PFSK-1 (cell line): ENCODE measurements at regions not wholly inside any gene's neighbourhood (a gene's known extent, or its start where the extent isn't known, plus 50 kb on each side); places are given as distances from the start of the nearest gene placed in this dataset.

Source experiments
- FOXP2 ChIP-seq: optimal IDR thresholded peaks from 2 replicates; pipeline ENCODE3; 2011; ENCODE audit warnings: borderline replicate concordance, control low read depth, inconsistent platforms; ENCODE audit not compliant: insufficient read depth; ENCODE audit errors: extremely low read length, extremely low read depth
- POLR2AphosphoS5 ChIP-seq: IDR thresholded peaks from 2 replicates; pipeline ENCODE4 v1.6.1; 2012; ENCODE audit warnings: low read depth, mild to moderate bottlenecking, control low read depth, low read length, moderate library complexity
- SIN3A ChIP-seq: IDR thresholded peaks from 2 replicates; pipeline ENCODE4 v1.6.1; 2012; ENCODE audit warnings: mild to moderate bottlenecking, low read length, moderate library complexity, borderline replicate concordance; ENCODE audit not compliant: insufficient read depth
- TAF1 ChIP-seq: IDR thresholded peaks from 2 replicates; pipeline ENCODE4 v1.6.1; 2012; ENCODE audit warnings: low read length, control low read depth, borderline replicate concordance; ENCODE audit not compliant: insufficient read depth
- TF ChIP-seq, protein P1 (sequence below), 2 experiments: IDR thresholded peaks; 2 replicates each; pipeline versions ENCODE4 v1.6.1 to v1.8.0; 2011 to 2012; ENCODE audit warnings: low read depth in 2 of 2, low read length in 2 of 2, control low read depth in 1 of 2, inconsistent platforms in 1 of 2, mild to moderate bottlenecking in 1 of 2, moderate library complexity in 1 of 2; ENCODE audit not compliant: insufficient read depth in 1 of 2

GRCh38 chr2:34162231-34162630, 563.1 kb upstream of the FAM98A start:
- TF ChIP-seq FOXP2: no peak
- no peak for TF ChIP-seq TAF1
- TF ChIP-seq SIN3A: no peak
- TF ChIP-seq, protein P1, sequence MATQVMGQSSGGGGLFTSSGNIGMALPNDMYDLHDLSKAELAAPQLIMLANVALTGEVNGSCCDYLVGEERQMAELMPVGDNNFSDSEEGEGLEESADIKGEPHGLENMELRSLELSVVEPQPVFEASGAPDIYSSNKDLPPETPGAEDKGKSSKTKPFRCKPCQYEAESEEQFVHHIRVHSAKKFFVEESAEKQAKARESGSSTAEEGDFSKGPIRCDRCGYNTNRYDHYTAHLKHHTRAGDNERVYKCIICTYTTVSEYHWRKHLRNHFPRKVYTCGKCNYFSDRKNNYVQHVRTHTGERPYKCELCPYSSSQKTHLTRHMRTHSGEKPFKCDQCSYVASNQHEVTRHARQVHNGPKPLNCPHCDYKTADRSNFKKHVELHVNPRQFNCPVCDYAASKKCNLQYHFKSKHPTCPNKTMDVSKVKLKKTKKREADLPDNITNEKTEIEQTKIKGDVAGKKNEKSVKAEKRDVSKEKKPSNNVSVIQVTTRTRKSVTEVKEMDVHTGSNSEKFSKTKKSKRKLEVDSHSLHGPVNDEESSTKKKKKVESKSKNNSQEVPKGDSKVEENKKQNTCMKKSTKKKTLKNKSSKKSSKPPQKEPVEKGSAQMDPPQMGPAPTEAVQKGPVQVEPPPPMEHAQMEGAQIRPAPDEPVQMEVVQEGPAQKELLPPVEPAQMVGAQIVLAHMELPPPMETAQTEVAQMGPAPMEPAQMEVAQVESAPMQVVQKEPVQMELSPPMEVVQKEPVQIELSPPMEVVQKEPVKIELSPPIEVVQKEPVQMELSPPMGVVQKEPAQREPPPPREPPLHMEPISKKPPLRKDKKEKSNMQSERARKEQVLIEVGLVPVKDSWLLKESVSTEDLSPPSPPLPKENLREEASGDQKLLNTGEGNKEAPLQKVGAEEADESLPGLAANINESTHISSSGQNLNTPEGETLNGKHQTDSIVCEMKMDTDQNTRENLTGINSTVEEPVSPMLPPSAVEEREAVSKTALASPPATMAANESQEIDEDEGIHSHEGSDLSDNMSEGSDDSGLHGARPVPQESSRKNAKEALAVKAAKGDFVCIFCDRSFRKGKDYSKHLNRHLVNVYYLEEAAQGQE (IDR thresholded peaks at IDR 0.05; ENCODE audit: insufficient read depth in 1 of 2, low read depth in 2 of 2, low read length in 2 of 2): no peak
- TF ChIP-seq POLR2AphosphoS5: no peak

DNA sequence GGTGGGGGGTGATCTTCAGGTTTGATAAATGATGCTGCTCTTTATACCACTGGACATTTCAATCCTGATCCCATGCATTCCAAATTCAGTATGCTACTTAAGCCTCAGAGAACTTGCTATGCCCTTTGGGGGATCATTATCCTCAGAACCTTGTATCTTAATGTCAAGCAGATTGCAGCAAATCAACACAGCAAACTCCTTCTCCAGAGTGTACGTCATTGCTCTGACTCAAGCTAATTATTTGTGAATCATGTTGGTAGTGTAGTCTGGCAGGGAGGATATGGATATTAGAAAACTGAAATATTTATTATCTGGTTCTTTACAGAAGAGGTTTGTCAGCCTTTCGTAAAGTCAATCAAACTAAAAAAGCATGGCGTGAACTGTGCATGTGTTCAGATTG, 562.5 kb upstream of the FAM98A start:
- TF ChIP-seq SIN3A: no peak
- no peak for TF ChIP-seq FOXP2
- TF ChIP-seq, protein P1 (IDR thresholded peaks at IDR 0.05; ENCODE audit: insufficient read depth in 1 of 2, low read depth in 2 of 2, low read length in 2 of 2): no peak
- no peak for TF ChIP-seq TAF1
- no peak for TF ChIP-seq POLR2AphosphoS5

DNA sequence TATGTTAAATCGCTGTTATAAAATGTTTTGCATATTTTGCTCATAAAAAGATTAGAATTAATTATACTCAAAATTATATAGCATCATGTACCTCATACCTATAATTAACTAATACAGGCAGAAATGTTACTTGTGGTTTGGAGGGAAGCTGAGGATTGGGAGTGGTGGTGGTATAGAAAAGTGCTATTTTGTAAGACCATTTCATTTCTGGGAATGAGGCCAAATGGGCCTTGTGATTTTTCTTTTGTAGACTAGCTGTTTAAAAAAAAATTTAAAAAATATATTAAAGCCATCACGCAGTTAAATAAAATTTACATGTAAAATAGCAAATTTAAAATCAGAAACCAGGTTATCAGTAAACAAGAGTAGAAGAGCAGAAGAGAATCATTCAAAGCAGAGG, 560.8 kb upstream of the FAM98A start:
- TF ChIP-seq POLR2AphosphoS5: no peak
- TF ChIP-seq SIN3A: no peak
- TF ChIP-seq, protein P1 (IDR thresholded peaks at IDR 0.05; ENCODE audit: insufficient read depth in 1 of 2, low read depth in 2 of 2, low read length in 2 of 2): no peak
- no peak for TF ChIP-seq TAF1
- no peak for TF ChIP-seq FOXP2

- TF ChIP-seq, protein P1 (IDR thresholded peaks at IDR 0.05; ENCODE audit: insufficient read depth in 1 of 2, low read depth in 2 of 2, low read length in 2 of 2): no peak
- TF ChIP-seq SIN3A: no peak
- no peak for TF ChIP-seq TAF1
- TF ChIP-seq FOXP2: no peak
- TF ChIP-seq POLR2AphosphoS5: no peak
Measured at GRCh38 chr2:34153484-34153883, 554.4 kb upstream of the FAM98A start.

DNA sequence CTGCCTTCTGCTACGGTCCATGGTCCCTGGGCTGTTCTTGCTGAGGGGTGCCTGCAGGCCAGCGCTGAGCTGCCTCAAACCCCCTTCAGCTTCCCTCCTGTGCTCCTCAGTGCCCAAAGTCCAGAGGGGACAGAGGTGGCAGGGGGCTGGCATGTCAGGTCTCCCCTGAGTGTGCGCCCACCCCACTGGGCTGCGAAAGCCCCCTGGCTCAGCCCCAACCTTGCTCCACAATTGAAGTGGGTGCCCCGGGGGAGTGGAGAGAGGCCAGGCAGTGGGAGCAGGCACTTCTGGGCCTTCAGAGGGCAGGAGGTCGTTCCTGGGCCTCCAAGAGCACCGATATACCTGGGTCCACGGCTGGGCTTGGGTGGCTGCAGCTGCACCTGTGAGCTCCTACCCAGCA, 548.7 kb upstream of the FAM98A start:
- TF ChIP-seq POLR2AphosphoS5 (no peak), SIN3A (no peak), TAF1 (no peak), FOXP2 (no peak)
- TF ChIP-seq, protein P1 (IDR thresholded peaks at IDR 0.05; ENCODE audit: insufficient read depth in 1 of 2, low read depth in 2 of 2, low read length in 2 of 2): no peak
